KMS-11 (cell line): ENCODE measurements at regions not wholly inside any gene's neighbourhood (a gene's known extent, or its start where the extent isn't known, plus 50 kb on each side); places are given as distances from the start of the nearest gene placed in this dataset.

Experiments used
- H2AFZ ChIP-seq: fragments of 200-600 bp; sonication (generic); 2 replicates; pipeline ENCODE4 v1.6.1; 2016; ENCODE audit warnings: antibody characterized with exemption, mixed run types, low read depth
- H3K27ac ChIP-seq: fragments of 200-600 bp; sonication (generic); 2 replicates; pipeline ENCODE4 v1.6.1; 2016; ENCODE audit warnings: mild to moderate bottlenecking, mixed run types
- H3K27me3 ChIP-seq: fragments of 200-600 bp; sonication (generic); 2 replicates; pipeline ENCODE4 v1.6.1; 2017; ENCODE audit warnings: mild to moderate bottlenecking, low read depth, mixed run types, moderate library complexity; ENCODE audit not compliant: insufficient read depth
- H3K36me3 ChIP-seq: fragments of 200-600 bp; sonication (generic); 2 replicates; pipeline ENCODE4 v1.6.1; 2017; ENCODE audit warnings: mild to moderate bottlenecking, mixed run types; ENCODE audit not compliant: insufficient read depth
- H3K4me1 ChIP-seq: fragments of 200-600 bp; sonication (generic); 2 replicates; pipeline ENCODE4 v1.6.1; 2016; ENCODE audit warnings: mild to moderate bottlenecking, low read depth, mixed run types; ENCODE audit not compliant: poor library complexity, severe bottlenecking
- H3K4me2 ChIP-seq: fragments of 200-600 bp; sonication (generic); 2 replicates; pipeline ENCODE4 v1.7.0; 2016; ENCODE audit warnings: mild to moderate bottlenecking, mixed run types
- H3K4me3 ChIP-seq: fragments of 200-600 bp; sonication (generic); IDR thresholded peaks from 2 replicates; pipeline ENCODE4 v1.6.1; 2017; ENCODE audit warnings: low read depth, low read length, mixed read lengths; ENCODE audit not compliant: insufficient read depth
- H3K79me2 ChIP-seq: fragments of 200-600 bp; sonication (generic); 2 replicates; pipeline ENCODE4 v1.6.1; 2016; ENCODE audit warnings: low read depth, mixed run types; ENCODE audit not compliant: insufficient read depth
- H3K9ac ChIP-seq: fragments of 200-600 bp; sonication (generic); 2 replicates; pipeline ENCODE4 v1.6.1; 2016; ENCODE audit warnings: mild to moderate bottlenecking, mixed run types
- H4K20me1 ChIP-seq: fragments of 200-600 bp; sonication (generic); 2 replicates; pipeline ENCODE4 v1.6.1; 2016; ENCODE audit warnings: mild to moderate bottlenecking, mixed run types; ENCODE audit not compliant: insufficient read depth
- TF ChIP-seq, protein P1 (sequence below): fragments of 200-600 bp; sonication (generic); conservative IDR thresholded peaks from 2 replicates; pipeline ENCODE4 v1.6.1; 2017; ENCODE audit warnings: low read depth, mild to moderate bottlenecking, antibody characterized with exemption, low read length, moderate library complexity, mixed read lengths

- TF ChIP-seq, protein P1, sequence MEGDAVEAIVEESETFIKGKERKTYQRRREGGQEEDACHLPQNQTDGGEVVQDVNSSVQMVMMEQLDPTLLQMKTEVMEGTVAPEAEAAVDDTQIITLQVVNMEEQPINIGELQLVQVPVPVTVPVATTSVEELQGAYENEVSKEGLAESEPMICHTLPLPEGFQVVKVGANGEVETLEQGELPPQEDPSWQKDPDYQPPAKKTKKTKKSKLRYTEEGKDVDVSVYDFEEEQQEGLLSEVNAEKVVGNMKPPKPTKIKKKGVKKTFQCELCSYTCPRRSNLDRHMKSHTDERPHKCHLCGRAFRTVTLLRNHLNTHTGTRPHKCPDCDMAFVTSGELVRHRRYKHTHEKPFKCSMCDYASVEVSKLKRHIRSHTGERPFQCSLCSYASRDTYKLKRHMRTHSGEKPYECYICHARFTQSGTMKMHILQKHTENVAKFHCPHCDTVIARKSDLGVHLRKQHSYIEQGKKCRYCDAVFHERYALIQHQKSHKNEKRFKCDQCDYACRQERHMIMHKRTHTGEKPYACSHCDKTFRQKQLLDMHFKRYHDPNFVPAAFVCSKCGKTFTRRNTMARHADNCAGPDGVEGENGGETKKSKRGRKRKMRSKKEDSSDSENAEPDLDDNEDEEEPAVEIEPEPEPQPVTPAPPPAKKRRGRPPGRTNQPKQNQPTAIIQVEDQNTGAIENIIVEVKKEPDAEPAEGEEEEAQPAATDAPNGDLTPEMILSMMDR, result no peak
- no peak overlapping the region for H3K27ac ChIP-seq
These were observed 100.1 kb downstream of the DYRK2 start for GRCh38 chr12:67748743-67749040.

DNA sequence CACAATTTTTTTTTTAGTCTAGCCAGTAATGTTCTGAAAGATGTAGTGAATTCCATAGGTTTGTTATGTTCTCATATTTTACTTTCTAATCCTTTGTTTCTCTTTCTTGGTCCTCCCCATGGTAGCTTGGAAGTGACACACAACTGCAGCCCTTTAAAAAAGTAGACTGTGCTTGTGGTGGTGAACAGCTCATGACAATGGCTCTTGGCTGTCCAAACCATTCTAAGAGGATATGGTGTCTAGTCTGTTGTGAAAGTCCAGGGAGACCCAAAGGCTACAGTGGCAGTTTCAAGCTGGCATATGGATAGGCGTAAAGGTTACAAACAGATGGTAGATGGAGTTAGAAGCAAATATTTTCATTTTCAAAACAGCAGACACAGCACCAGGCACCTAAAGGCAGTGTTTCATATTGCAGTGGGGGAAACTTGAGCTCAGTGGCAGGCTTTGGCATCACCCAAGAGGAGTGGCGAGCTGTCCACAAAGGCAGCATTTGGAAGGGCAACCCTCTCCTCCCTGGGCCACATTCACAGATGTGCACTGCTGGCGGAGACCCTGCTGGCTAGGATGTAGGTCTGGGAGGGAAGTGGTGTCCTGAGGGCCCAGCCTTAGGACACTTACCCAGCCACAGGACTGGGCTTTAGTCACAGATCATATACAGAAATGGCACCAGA, 102.1 kb downstream of the DYRK2 start:
- H4K20me1 ChIP-seq, result no peaks in the 10 kb centered on the region
- no peaks in the 10 kb centered on the region for H3K4me1 ChIP-seq
- H3K27ac ChIP-seq, result no peak overlapping the region
- no peak overlapping the region for H3K9ac ChIP-seq
- no peaks in the 10 kb centered on the region for H3K27me3 ChIP-seq
- H3K4me3 ChIP-seq, result no peak overlapping the region
- no peaks in the 10 kb centered on the region for H3K36me3 ChIP-seq
- no peak overlapping the region for H3K4me2 ChIP-seq
- TF ChIP-seq, protein P1, result no peak
- no peaks in the 10 kb centered on the region for H3K79me2 ChIP-seq
- H2AFZ ChIP-seq, result no peak overlapping the region

More at GRCh38 chr12:67748743-67749040, 100.1 kb downstream of the DYRK2 start:
- Histone ChIP-seq H3K36me3 (no peaks in the 10 kb centered on the region), H4K20me1 (no peaks in the 10 kb centered on the region), H3K9ac (no peak overlapping the region), H3K4me1 (no peaks in the 10 kb centered on the region), H3K4me3 (no peak overlapping the region), H3K4me2 (no peak overlapping the region), H3K79me2 (no peaks in the 10 kb centered on the region), H3K27me3 (no peaks in the 10 kb centered on the region), H2AFZ (no peak overlapping the region)

GRCh38 chr12:67751381-67751928, 102.9 kb downstream of the DYRK2 start:
- Histone ChIP-seq H2AFZ (no peak overlapping the region), H3K9ac (no peak overlapping the region), H4K20me1 (no peaks in the 10 kb centered on the region), H3K27ac (no peak overlapping the region), H3K4me2 (no peak overlapping the region), H3K4me3 (no peak overlapping the region), H3K79me2 (no peaks in the 10 kb centered on the region), H3K4me1 (no peaks in the 10 kb centered on the region), H3K27me3 (no peaks in the 10 kb centered on the region), H3K36me3 (no peaks in the 10 kb centered on the region)
- TF ChIP-seq, protein P1, result no peak

- Histone ChIP-seq H3K4me3 (no peak overlapping the region), H3K9ac (no peak overlapping the region), H2AFZ (no peak overlapping the region), H3K27ac (no peak overlapping the region), H3K4me1 (no peaks in the 10 kb centered on the region), H3K79me2 (no peaks in the 10 kb centered on the region), H3K36me3 (no peaks in the 10 kb centered on the region), H4K20me1 (no peaks in the 10 kb centered on the region), H3K27me3 (no peaks in the 10 kb centered on the region), H3K4me2 (no peak overlapping the region)
- TF ChIP-seq, protein P1, result no peak
These were observed 103.7 kb downstream of the DYRK2 start for GRCh38 chr12:67752226-67752732.
